ENCODE measurements at regions not wholly inside any gene's neighbourhood (a gene's known extent, or its start where the extent isn't known, plus 50 kb on each side); places are given as distances from the start of the nearest gene placed in this dataset.
A peak's percentile ranks its signal among the peaks of the same experiment; 100 is the strongest.

GRCh38 chr10:43879742-43880141, 231.1 kb upstream of the ZNF32 start:
- Mint-ChIP-seq H3K36me3 (ENCODE audit: low read depth) (no peaks in the 10 kb centered on the region), H3K4me3 (no peak overlapping the region), H3K4me1 (ENCODE audit: low read depth) (no peaks in the 10 kb centered on the region), H3K27me3 (no peaks in the 10 kb centered on the region), H3K27ac (no peak overlapping the region), H3K9me3 (no peaks in the 10 kb centered on the region)
- Histone ChIP-seq H3K4me3 (ENCODE audit: low read length) (no peak overlapping the region), H3K4me1 (ENCODE audit: insufficient read depth, low read length) (no peaks in the 10 kb centered on the region), H3K27ac (ENCODE audit: low read depth in 1 of 2, low read length in 2 of 2) (no peak overlapping the region), H3K27me3 (ENCODE audit: control insufficient read depth in 1 of 2, insufficient read depth in 2 of 2, low read length in 2 of 2) (no peaks in the 10 kb centered on the region), H3K36me3 (ENCODE audit: insufficient read depth, low read length) (no peaks in the 10 kb centered on the region), H3K9me3 (ENCODE audit: control insufficient read depth in 1 of 2, insufficient read depth in 1 of 2, low read length in 2 of 2) (no peaks in the 10 kb centered on the region)
- DNase-seq (peak in 1 of 14 experiments; percentile 7), ATAC-seq (ENCODE audit: poor library complexity) (no peak)
- POLR2A ChIA-PET, result no interaction called here
- intact Hi-C loops (cut with DNase I, micrococcal nuclease), result no loop called here
- CTCF ChIA-PET, result no interaction called here
- TF ChIP-seq CTCF (IDR thresholded peaks at IDR 0.05), result no peak

GRCh38 chr10:43879162-43879561, 230.5 kb upstream of the ZNF32 start:
- Mint-ChIP-seq H3K4me1 (ENCODE audit: low read depth) (no peaks in the 10 kb centered on the region), H3K36me3 (ENCODE audit: low read depth) (no peaks in the 10 kb centered on the region), H3K9me3 (no peaks in the 10 kb centered on the region), H3K27me3 (no peaks in the 10 kb centered on the region), H3K4me3 (no peak overlapping the region), H3K27ac (no peak overlapping the region)
- no peaks in the 10 kb centered on the region for H3K4me1 ChIP-seq (ENCODE audit: insufficient read depth, low read length)
- no peaks in the 10 kb centered on the region for H3K36me3 ChIP-seq (ENCODE audit: insufficient read depth, low read length)
- H3K4me3 ChIP-seq (ENCODE audit: low read length), result no peak overlapping the region
- ATAC-seq (ENCODE audit: poor library complexity) (no peak), DNase-seq (peak in 1 of 14 experiments; percentile 1)
- TF ChIP-seq CTCF (IDR thresholded peaks at IDR 0.05), result no peak
- H3K27me3 ChIP-seq (ENCODE audit: control insufficient read depth in 1 of 2, insufficient read depth in 2 of 2, low read length in 2 of 2), result no peaks in the 10 kb centered on the region
- ChIA-PET CTCF (no interaction called here), POLR2A (no interaction called here)
- no peaks in the 10 kb centered on the region for H3K9me3 ChIP-seq (ENCODE audit: control insufficient read depth in 1 of 2, insufficient read depth in 1 of 2, low read length in 2 of 2)
- intact Hi-C loops (cut with DNase I, micrococcal nuclease), result no loop called here
- no peak overlapping the region for H3K27ac ChIP-seq (ENCODE audit: low read depth in 1 of 2, low read length in 2 of 2)

GRCh38 chr10:43878386-43878785, 229.7 kb upstream of the ZNF32 start:
- no peaks in the 10 kb centered on the region for H3K4me1 Mint-ChIP-seq (ENCODE audit: low read depth)
- intact Hi-C loops (cut with DNase I, micrococcal nuclease), result no loop called here
- POLR2A ChIA-PET, result no interaction called here
- H3K36me3 Mint-ChIP-seq (ENCODE audit: low read depth), result no peaks in the 10 kb centered on the region
- no peaks in the 10 kb centered on the region for H3K9me3 Mint-ChIP-seq
- no peak overlapping the region for H3K27ac ChIP-seq (ENCODE audit: low read depth in 1 of 2, low read length in 2 of 2)
- no peaks in the 10 kb centered on the region for H3K4me1 ChIP-seq (ENCODE audit: insufficient read depth, low read length)
- TF ChIP-seq CTCF (IDR thresholded peaks at IDR 0.05), result no peak
- ATAC-seq (ENCODE audit: poor library complexity) (no peak), DNase-seq (peak in 1 of 14 experiments; percentile 1)
- no peaks in the 10 kb centered on the region for H3K27me3 ChIP-seq (ENCODE audit: control insufficient read depth in 1 of 2, insufficient read depth in 2 of 2, low read length in 2 of 2)
- H3K36me3 ChIP-seq (ENCODE audit: insufficient read depth, low read length), result no peaks in the 10 kb centered on the region
- H3K4me3 ChIP-seq (ENCODE audit: low read length), result no peak overlapping the region
- H3K27me3 Mint-ChIP-seq, result no peaks in the 10 kb centered on the region
- no peak overlapping the region for H3K27ac Mint-ChIP-seq
- no peaks in the 10 kb centered on the region for H3K9me3 ChIP-seq (ENCODE audit: control insufficient read depth in 1 of 2, insufficient read depth in 1 of 2, low read length in 2 of 2)
- H3K4me3 Mint-ChIP-seq, result no peak overlapping the region
- CTCF ChIA-PET, result no interaction called here

Measured in CD4-positive, alpha-beta T cell (primary cell).